DND-41 (cell line): ENCODE measurements at regions not wholly inside any gene's neighbourhood (a gene's known extent, or its start where the extent isn't known, plus 50 kb on each side); places are given as distances from the start of the nearest gene placed in this dataset.

Experiments
- CTCF ChIP-seq: IDR thresholded peaks from 2 replicates; pipeline ENCODE4 v1.5.1; 2012; ENCODE audit warnings: borderline replicate concordance, low read length, moderate library complexity, mild to moderate bottlenecking; ENCODE audit not compliant: poor library complexity, severe bottlenecking; ENCODE audit errors: extremely low read depth
- EZH2 ChIP-seq: IDR thresholded peaks from 3 replicates; pipeline ENCODE4 v1.6.1; 2012; ENCODE audit warnings: borderline replicate concordance, low read depth, mild to moderate bottlenecking, moderate library complexity, low read length, inconsistent platforms; ENCODE audit not compliant: severe bottlenecking

GRCh38 chr6:8175046-8175777 lies 72.9 kb upstream of the EEF1E1 start:
- TF ChIP-seq EZH2 (no peak), CTCF (no peak)
